MM.1S (cell line): ENCODE measurements at regions not wholly inside any gene's neighbourhood (a gene's known extent, or its start where the extent isn't known, plus 50 kb on each side); places are given as distances from the start of the nearest gene placed in this dataset.

Source experiments
- CTCF ChIP-seq: fragments of 300-600 bp; sonication (generic); IDR thresholded peaks from 2 replicates; pipeline ENCODE4 v1.5.1; 2016; ENCODE audit warnings: antibody characterized with exemption, low read length, mixed read lengths
- EZH2 ChIP-seq: fragments of 300-600 bp; sonication (generic); optimal IDR thresholded peaks from 2 replicates; pipeline ENCODE3; 2017; ENCODE audit warnings: low read depth, mild to moderate bottlenecking, antibody characterized with exemption, low read length, mixed read lengths

- TF ChIP-seq CTCF (no peak), EZH2 (no peak)
Measured at GRCh38 chr2:241944821-241945220, 75.3 kb downstream of the RTP5 start.
